GM12873 (cell line): ENCODE measurements at regions not wholly inside any gene's neighbourhood (a gene's known extent, or its start where the extent isn't known, plus 50 kb on each side); places are given as distances from the start of the nearest gene placed in this dataset.

Experiments
- CTCF ChIP-seq: IDR thresholded peaks from 2 replicates; pipeline ENCODE4 v1.5.1; 2012; ENCODE audit warnings: low read depth, mild to moderate bottlenecking, moderate library complexity, low read length, control low read depth; ENCODE audit not compliant: insufficient read depth; ENCODE audit errors: missing control alignments

GRCh38 chr9:104999136-104999535 is 71.2 kb upstream of the ABCA1 start:
- no peak for TF ChIP-seq CTCF

GRCh38 chr9:105004466-105005090 is 76.6 kb upstream of the ABCA1 start:
- TF ChIP-seq CTCF: no peak

GRCh38 chr9:105005186-105005585 is 77.2 kb upstream of the ABCA1 start:
- TF ChIP-seq CTCF: no peak

- no peak for TF ChIP-seq CTCF
Measured at GRCh38 chr9:105006514-105006913, 78.6 kb upstream of the ABCA1 start.

GRCh38 chr9:105007143-105007542 is 79.2 kb upstream of the ABCA1 start:
- no peak for TF ChIP-seq CTCF

GRCh38 chr9:105021917-105022316 is 94.0 kb upstream of the ABCA1 start:
- no peak for TF ChIP-seq CTCF

GRCh38 chr9:105023788-105024187 is 95.8 kb upstream of the ABCA1 start:
- TF ChIP-seq CTCF: no peak

GRCh38 chr9:105024529-105024928 is 96.6 kb upstream of the ABCA1 start:
- TF ChIP-seq CTCF: no peak
